ENCODE measurements at regions not wholly inside any gene's neighbourhood (a gene's known extent, or its start where the extent isn't known, plus 50 kb on each side); places are given as distances from the start of the nearest gene placed in this dataset.

DNA sequence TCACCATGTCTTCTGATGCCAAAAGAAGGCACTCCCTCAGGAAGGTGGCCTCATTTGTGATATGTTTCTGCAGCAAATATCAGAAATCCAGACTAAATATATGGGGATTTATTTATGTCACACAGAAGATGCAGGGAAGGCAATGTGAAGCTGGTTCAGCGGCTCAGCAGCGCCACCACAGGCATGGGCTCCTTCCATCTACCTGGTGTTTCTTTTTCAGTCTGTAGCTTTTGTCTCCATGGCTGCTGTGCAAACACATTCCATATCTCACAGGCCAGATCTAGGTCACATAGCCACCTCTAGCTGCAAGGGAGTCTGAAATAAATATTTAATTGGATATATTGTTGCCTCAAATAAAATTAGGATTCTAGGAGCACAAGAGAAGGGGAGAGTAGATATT is 502.1 kb upstream of the IL12A start:
- Histone ChIP-seq H4K20me1 (ENCODE audit: insufficient read depth, low read length) (no peaks in the 10 kb centered on the region), H3K27me3 (ENCODE audit: insufficient read depth, low read length) (peaks cover 13% of the 10 kb centered on the region)
- DNase-seq (ENCODE audit: insufficient read length, low spot score, missing footprints) = no peak

DNA sequence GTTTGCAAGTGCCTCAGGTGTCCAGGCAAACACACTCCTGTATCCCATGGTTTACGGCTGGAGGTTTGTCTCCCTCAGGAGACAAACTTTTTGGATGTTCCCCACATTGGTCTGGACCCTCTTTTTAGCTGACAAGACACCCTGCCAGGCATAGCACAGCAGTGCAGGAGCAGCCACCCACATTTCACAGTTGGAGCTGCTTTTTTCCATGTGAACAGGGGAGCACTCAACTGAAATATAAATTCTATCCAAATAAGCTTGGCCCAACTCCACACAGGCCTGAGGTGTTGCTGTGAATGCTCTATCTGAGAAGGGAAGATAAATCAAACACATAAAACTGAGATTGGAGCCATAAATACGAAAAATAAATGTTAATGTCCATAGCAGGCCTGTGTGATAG is 501.3 kb upstream of the IL12A start:
- no peaks in the 10 kb centered on the region for H4K20me1 ChIP-seq (ENCODE audit: insufficient read depth, low read length)
- no peaks in the 10 kb centered on the region for H3K79me2 ChIP-seq (ENCODE audit: insufficient read depth, low read length)
- DNase-seq (ENCODE audit: insufficient read length, low spot score, missing footprints) = no peak
- H3K4me3 ChIP-seq (ENCODE audit: insufficient read depth, low read length) = no peak overlapping the region
- H3K4me1 ChIP-seq (ENCODE audit: insufficient read depth, low read length) = no peaks in the 10 kb centered on the region
- peaks cover 9% of the 10 kb centered on the region for H3K27me3 ChIP-seq (ENCODE audit: insufficient read depth, low read length)
- H2AFZ ChIP-seq (ENCODE audit: low read length) = no peak overlapping the region
- no peak overlapping the region for H3K27ac ChIP-seq (ENCODE audit: low read depth, low read length)
- no peaks in the 10 kb centered on the region for H3K9me3 ChIP-seq (ENCODE audit: low read depth, low read length)
- no peak overlapping the region for H3K4me2 ChIP-seq (ENCODE audit: insufficient read depth, low read length)
- H3K36me3 ChIP-seq (ENCODE audit: insufficient read depth, low read length) = no peaks in the 10 kb centered on the region
- TF ChIP-seq, protein P1, sequence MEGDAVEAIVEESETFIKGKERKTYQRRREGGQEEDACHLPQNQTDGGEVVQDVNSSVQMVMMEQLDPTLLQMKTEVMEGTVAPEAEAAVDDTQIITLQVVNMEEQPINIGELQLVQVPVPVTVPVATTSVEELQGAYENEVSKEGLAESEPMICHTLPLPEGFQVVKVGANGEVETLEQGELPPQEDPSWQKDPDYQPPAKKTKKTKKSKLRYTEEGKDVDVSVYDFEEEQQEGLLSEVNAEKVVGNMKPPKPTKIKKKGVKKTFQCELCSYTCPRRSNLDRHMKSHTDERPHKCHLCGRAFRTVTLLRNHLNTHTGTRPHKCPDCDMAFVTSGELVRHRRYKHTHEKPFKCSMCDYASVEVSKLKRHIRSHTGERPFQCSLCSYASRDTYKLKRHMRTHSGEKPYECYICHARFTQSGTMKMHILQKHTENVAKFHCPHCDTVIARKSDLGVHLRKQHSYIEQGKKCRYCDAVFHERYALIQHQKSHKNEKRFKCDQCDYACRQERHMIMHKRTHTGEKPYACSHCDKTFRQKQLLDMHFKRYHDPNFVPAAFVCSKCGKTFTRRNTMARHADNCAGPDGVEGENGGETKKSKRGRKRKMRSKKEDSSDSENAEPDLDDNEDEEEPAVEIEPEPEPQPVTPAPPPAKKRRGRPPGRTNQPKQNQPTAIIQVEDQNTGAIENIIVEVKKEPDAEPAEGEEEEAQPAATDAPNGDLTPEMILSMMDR (IDR thresholded peaks at IDR 0.05; ENCODE audit: extremely low read depth, low read depth, low read length) = no peak

More for the DNA sequence above, 502.1 kb upstream of the IL12A start:
- H3K36me3 ChIP-seq (ENCODE audit: insufficient read depth, low read length) = no peaks in the 10 kb centered on the region
- H3K4me2 ChIP-seq (ENCODE audit: insufficient read depth, low read length) = no peak overlapping the region
- no peaks in the 10 kb centered on the region for H3K9me3 ChIP-seq (ENCODE audit: low read depth, low read length)
- H2AFZ ChIP-seq (ENCODE audit: low read length) = no peak overlapping the region
- H3K4me3 ChIP-seq (ENCODE audit: insufficient read depth, low read length) = no peak overlapping the region
- no peak overlapping the region for H3K27ac ChIP-seq (ENCODE audit: low read depth, low read length)
- TF ChIP-seq, protein P1 (IDR thresholded peaks at IDR 0.05; ENCODE audit: extremely low read depth, low read depth, low read length) = peak; percentile 39
- H3K4me1 ChIP-seq (ENCODE audit: insufficient read depth, low read length) = no peaks in the 10 kb centered on the region
- no peaks in the 10 kb centered on the region for H3K79me2 ChIP-seq (ENCODE audit: insufficient read depth, low read length)

DNA sequence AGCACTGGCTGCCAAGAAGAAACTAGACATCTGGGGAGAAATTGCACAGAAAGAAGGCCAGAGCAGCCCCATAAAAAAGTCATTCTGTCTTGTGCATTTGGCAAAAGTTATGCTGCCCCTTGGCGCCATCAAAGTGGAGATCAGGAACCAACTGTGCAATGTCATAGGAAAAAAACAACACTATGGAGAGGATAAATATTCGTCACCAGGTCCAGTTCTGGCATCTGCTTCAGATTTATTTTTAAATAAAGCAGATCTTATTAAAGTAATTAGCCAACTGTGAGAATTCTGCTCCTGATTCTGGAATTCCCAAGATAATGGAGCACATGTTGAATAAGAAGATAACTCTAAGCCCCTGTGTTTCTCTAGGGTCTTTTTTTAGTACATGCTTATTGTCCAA is 500.0 kb upstream of the IL12A start:
- Histone ChIP-seq H3K4me2 (ENCODE audit: insufficient read depth, low read length) (no peak overlapping the region), H3K36me3 (ENCODE audit: insufficient read depth, low read length) (no peaks in the 10 kb centered on the region), H2AFZ (ENCODE audit: low read length) (no peak overlapping the region), H3K27me3 (ENCODE audit: insufficient read depth, low read length) (peaks cover 9% of the 10 kb centered on the region), H3K4me3 (ENCODE audit: insufficient read depth, low read length) (no peak overlapping the region), H3K27ac (ENCODE audit: low read depth, low read length) (no peak overlapping the region), H4K20me1 (ENCODE audit: insufficient read depth, low read length) (no peaks in the 10 kb centered on the region), H3K79me2 (ENCODE audit: insufficient read depth, low read length) (no peaks in the 10 kb centered on the region), H3K9me3 (ENCODE audit: low read depth, low read length) (no peaks in the 10 kb centered on the region), H3K4me1 (ENCODE audit: insufficient read depth, low read length) (no peaks in the 10 kb centered on the region)
- TF ChIP-seq, protein P1 (IDR thresholded peaks at IDR 0.05; ENCODE audit: extremely low read depth, low read depth, low read length) = no peak
- DNase-seq (ENCODE audit: insufficient read length, low spot score, missing footprints) = no peak

DNA sequence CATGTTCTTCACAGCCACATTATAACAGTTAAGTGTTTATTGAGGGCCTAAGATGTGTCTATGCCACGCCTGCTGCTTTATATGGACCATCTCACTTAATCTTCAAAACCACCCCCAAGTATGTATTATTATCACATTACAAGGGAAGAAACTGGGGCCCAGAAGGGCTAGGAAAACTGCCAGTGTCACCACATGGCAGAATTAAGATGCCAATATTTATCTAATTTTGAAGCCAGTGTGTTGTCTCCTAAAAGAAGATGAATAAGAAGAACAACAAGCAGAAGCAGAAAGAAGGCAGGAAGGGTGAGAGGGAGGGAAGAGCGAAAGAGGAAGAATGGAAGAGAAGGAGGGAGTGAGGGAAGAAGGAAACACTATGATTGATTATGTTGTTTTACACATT is 491.3 kb upstream of the IL12A start:
- no peaks in the 10 kb centered on the region for H3K4me1 ChIP-seq (ENCODE audit: insufficient read depth, low read length)
- TF ChIP-seq, protein P1 (IDR thresholded peaks at IDR 0.05; ENCODE audit: extremely low read depth, low read depth, low read length) = no peak
- H3K9me3 ChIP-seq (ENCODE audit: low read depth, low read length) = no peaks in the 10 kb centered on the region
- no peak overlapping the region for H3K27ac ChIP-seq (ENCODE audit: low read depth, low read length)
- H3K79me2 ChIP-seq (ENCODE audit: insufficient read depth, low read length) = no peaks in the 10 kb centered on the region
- H2AFZ ChIP-seq (ENCODE audit: low read length) = no peak overlapping the region
- DNase-seq (ENCODE audit: insufficient read length, low spot score, missing footprints) = peak; percentile 46
- H3K27me3 ChIP-seq (ENCODE audit: insufficient read depth, low read length) = no peaks in the 10 kb centered on the region
- H4K20me1 ChIP-seq (ENCODE audit: insufficient read depth, low read length) = no peaks in the 10 kb centered on the region
- H3K36me3 ChIP-seq (ENCODE audit: insufficient read depth, low read length) = no peaks in the 10 kb centered on the region
- no peak overlapping the region for H3K4me2 ChIP-seq (ENCODE audit: insufficient read depth, low read length)
- H3K4me3 ChIP-seq (ENCODE audit: insufficient read depth, low read length) = no peak overlapping the region

Measured in osteoblast (primary cell).